Lower leg skin (tissue), 3 donors: ENCODE measurements at regions not wholly inside any gene's neighbourhood (a gene's known extent, or its start where the extent isn't known, plus 50 kb on each side); places are given as distances from the start of the nearest gene placed in this dataset.

Source experiments
- POLR2A ChIP-seq, 2 donors: fragments of 450-650 bp; IDR thresholded peaks; one replicate each; pipeline ENCODE4 v1.6.1; 2016 to 2017; ENCODE audit warnings: antibody characterized with exemption in 2 of 2, mild to moderate bottlenecking in 1 of 2, moderate library complexity in 1 of 2
- TF ChIP-seq, protein P1 (sequence below), 3 donors: fragments of 450-650 bp; IDR thresholded peaks; one replicate each; pipeline ENCODE4 v1.5.1; 2016; ENCODE audit warnings: antibody characterized with exemption in 3 of 3, mild to moderate bottlenecking in 3 of 3, moderate library complexity in 2 of 3

- TF ChIP-seq, protein P1, sequence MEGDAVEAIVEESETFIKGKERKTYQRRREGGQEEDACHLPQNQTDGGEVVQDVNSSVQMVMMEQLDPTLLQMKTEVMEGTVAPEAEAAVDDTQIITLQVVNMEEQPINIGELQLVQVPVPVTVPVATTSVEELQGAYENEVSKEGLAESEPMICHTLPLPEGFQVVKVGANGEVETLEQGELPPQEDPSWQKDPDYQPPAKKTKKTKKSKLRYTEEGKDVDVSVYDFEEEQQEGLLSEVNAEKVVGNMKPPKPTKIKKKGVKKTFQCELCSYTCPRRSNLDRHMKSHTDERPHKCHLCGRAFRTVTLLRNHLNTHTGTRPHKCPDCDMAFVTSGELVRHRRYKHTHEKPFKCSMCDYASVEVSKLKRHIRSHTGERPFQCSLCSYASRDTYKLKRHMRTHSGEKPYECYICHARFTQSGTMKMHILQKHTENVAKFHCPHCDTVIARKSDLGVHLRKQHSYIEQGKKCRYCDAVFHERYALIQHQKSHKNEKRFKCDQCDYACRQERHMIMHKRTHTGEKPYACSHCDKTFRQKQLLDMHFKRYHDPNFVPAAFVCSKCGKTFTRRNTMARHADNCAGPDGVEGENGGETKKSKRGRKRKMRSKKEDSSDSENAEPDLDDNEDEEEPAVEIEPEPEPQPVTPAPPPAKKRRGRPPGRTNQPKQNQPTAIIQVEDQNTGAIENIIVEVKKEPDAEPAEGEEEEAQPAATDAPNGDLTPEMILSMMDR (IDR thresholded peaks at IDR 0.05): no peak
- TF ChIP-seq POLR2A (IDR thresholded peaks at IDR 0.05): no peak
Observed at GRCh38 chr18:56509656-56510055, 128.7 kb downstream of the TXNL1 start.
